ENCODE measurements at regions not wholly inside any gene's neighbourhood (a gene's known extent, or its start where the extent isn't known, plus 50 kb on each side); places are given as distances from the start of the nearest gene placed in this dataset.

DNA sequence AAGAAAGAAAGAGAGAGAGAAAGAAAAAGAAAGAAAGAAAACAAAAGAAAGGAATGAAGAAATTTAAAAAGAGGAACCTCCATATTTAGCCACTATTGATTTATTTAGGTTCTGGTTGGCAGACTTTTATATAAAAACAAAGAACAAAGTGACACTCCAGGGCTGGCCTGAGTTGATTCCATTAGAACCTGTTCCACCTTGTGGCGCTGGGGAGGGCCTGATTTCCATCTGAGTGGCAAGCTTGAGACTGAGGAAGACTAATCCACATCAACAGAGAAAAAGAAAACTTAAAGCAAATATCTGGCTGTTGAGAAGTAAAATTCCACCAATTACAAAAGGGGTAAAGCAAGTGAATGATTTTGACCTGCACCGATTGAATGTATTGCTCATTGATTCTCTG is 345.3 kb downstream of the EN1 start:
- TF ChIP-seq BMI1 (IDR thresholded peaks at IDR 0.05; ENCODE audit: borderline replicate concordance) = no peak
- TF ChIP-seq, protein P1, sequence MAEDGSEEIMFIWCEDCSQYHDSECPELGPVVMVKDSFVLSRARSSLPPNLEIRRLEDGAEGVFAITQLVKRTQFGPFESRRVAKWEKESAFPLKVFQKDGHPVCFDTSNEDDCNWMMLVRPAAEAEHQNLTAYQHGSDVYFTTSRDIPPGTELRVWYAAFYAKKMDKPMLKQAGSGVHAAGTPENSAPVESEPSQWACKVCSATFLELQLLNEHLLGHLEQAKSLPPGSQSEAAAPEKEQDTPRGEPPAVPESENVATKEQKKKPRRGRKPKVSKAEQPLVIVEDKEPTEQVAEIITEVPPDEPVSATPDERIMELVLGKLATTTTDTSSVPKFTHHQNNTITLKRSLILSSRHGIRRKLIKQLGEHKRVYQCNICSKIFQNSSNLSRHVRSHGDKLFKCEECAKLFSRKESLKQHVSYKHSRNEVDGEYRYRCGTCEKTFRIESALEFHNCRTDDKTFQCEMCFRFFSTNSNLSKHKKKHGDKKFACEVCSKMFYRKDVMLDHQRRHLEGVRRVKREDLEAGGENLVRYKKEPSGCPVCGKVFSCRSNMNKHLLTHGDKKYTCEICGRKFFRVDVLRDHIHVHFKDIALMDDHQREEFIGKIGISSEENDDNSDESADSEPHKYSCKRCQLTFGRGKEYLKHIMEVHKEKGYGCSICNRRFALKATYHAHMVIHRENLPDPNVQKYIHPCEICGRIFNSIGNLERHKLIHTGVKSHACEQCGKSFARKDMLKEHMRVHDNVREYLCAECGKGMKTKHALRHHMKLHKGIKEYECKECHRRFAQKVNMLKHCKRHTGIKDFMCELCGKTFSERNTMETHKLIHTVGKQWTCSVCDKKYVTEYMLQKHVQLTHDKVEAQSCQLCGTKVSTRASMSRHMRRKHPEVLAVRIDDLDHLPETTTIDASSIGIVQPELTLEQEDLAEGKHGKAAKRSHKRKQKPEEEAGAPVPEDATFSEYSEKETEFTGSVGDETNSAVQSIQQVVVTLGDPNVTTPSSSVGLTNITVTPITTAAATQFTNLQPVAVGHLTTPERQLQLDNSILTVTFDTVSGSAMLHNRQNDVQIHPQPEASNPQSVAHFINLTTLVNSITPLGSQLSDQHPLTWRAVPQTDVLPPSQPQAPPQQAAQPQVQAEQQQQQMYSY (CRISPR knock-in tag; IDR thresholded peaks at IDR 0.05) = no peak
- TF ChIP-seq, protein P2, sequence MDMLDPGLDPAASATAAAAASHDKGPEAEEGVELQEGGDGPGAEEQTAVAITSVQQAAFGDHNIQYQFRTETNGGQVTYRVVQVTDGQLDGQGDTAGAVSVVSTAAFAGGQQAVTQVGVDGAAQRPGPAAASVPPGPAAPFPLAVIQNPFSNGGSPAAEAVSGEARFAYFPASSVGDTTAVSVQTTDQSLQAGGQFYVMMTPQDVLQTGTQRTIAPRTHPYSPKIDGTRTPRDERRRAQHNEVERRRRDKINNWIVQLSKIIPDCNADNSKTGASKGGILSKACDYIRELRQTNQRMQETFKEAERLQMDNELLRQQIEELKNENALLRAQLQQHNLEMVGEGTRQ (IDR thresholded peaks at IDR 0.05; ENCODE audit: borderline replicate concordance, low read depth, low read length) = no peak
- no peak for TF ChIP-seq MXI1 (IDR thresholded peaks at IDR 0.05; ENCODE audit: low read depth, low read length)
- TF ChIP-seq, protein P3, sequence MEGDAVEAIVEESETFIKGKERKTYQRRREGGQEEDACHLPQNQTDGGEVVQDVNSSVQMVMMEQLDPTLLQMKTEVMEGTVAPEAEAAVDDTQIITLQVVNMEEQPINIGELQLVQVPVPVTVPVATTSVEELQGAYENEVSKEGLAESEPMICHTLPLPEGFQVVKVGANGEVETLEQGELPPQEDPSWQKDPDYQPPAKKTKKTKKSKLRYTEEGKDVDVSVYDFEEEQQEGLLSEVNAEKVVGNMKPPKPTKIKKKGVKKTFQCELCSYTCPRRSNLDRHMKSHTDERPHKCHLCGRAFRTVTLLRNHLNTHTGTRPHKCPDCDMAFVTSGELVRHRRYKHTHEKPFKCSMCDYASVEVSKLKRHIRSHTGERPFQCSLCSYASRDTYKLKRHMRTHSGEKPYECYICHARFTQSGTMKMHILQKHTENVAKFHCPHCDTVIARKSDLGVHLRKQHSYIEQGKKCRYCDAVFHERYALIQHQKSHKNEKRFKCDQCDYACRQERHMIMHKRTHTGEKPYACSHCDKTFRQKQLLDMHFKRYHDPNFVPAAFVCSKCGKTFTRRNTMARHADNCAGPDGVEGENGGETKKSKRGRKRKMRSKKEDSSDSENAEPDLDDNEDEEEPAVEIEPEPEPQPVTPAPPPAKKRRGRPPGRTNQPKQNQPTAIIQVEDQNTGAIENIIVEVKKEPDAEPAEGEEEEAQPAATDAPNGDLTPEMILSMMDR (IDR thresholded peaks at IDR 0.05 in 2 of 3, conservative IDR thresholded peaks at IDR 0.05 in 1 of 3; ENCODE audit: control insufficient read depth in 2 of 3, extremely low read depth in 1 of 3, insufficient read depth in 1 of 3, low read depth in 3 of 3, low read length in 3 of 3) = no peak
- no peak for TF ChIP-seq CBX5 (IDR thresholded peaks at IDR 0.05; ENCODE audit: low read depth)
- TF ChIP-seq, protein P4, sequence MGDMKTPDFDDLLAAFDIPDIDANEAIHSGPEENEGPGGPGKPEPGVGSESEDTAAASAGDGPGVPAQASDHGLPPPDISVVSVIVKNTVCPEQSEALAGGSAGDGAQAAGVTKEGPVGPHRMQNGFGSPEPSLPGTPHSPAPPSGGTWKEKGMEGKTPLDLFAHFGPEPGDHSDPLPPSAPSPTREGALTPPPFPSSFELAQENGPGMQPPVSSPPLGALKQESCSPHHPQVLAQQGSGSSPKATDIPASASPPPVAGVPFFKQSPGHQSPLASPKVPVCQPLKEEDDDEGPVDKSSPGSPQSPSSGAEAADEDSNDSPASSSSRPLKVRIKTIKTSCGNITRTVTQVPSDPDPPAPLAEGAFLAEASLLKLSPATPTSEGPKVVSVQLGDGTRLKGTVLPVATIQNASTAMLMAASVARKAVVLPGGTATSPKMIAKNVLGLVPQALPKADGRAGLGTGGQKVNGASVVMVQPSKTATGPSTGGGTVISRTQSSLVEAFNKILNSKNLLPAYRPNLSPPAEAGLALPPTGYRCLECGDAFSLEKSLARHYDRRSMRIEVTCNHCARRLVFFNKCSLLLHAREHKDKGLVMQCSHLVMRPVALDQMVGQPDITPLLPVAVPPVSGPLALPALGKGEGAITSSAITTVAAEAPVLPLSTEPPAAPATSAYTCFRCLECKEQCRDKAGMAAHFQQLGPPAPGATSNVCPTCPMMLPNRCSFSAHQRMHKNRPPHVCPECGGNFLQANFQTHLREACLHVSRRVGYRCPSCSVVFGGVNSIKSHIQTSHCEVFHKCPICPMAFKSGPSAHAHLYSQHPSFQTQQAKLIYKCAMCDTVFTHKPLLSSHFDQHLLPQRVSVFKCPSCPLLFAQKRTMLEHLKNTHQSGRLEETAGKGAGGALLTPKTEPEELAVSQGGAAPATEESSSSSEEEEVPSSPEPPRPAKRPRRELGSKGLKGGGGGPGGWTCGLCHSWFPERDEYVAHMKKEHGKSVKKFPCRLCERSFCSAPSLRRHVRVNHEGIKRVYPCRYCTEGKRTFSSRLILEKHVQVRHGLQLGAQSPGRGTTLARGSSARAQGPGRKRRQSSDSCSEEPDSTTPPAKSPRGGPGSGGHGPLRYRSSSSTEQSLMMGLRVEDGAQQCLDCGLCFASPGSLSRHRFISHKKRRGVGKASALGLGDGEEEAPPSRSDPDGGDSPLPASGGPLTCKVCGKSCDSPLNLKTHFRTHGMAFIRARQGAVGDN (IDR thresholded peaks at IDR 0.05) = no peak
- TF ChIP-seq RAD21 (IDR thresholded peaks at IDR 0.05; ENCODE audit: insufficient read depth, low read depth, low read length) = no peak
- no peak for TF ChIP-seq ZNF217 (IDR thresholded peaks at IDR 0.05)
- TF ChIP-seq GABPA (IDR thresholded peaks at IDR 0.05; ENCODE audit: low read depth) = no peak
- no peak for TF ChIP-seq POLR2A (IDR thresholded peaks at IDR 0.05; ENCODE audit: low read depth, low read length)

Data from GM12878 (cell line).